Omental fat pad (tissue), 3 donors: ENCODE measurements at regions not wholly inside any gene's neighbourhood (a gene's known extent, or its start where the extent isn't known, plus 50 kb on each side); places are given as distances from the start of the nearest gene placed in this dataset.

Source experiments
- ATAC-seq: fragments of 150-250 bp; one replicate; pipeline ENCODE4 v1.9.1; 2016; ENCODE audit warnings: mild to moderate bottlenecking, moderate library complexity; ENCODE audit not compliant: low FRiP score
- DNase-seq: peaks from one replicate; pipeline ENCODE4 v3.0.0-alpha.2; 2019; ENCODE audit warnings: low spot score
- CTCF ChIP-seq, 3 donors: fragments of 450-650 bp; IDR thresholded peaks; one replicate each; pipeline ENCODE4 v1.5.1; 2016 to 2017; ENCODE audit warnings: antibody characterized with exemption in 3 of 3, mild to moderate bottlenecking in 3 of 3, moderate library complexity in 2 of 3

DNA sequence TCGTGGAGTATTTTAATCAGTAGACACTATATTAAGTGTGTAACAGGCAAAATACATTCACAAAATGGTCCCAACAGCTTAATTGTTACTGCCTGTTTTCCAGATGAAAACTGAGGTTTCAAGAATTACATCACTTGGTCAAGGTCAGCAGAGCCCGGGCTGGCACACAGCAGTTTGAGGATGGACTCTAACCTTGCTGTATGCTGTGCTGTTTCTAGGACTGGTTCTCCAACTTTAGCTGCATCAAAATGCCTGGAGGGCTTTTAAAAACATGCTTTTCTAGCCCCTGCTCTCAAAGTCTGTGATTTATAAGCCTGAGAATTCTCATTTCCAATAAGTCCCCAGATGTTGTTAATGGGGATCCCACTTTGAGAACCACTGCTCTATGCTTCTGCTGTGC, 247.1 kb upstream of the FZD8 start:
- TF ChIP-seq CTCF (IDR thresholded peaks at IDR 0.05) = no peak
- ATAC-seq (no peak), DNase-seq (no peak)

DNA sequence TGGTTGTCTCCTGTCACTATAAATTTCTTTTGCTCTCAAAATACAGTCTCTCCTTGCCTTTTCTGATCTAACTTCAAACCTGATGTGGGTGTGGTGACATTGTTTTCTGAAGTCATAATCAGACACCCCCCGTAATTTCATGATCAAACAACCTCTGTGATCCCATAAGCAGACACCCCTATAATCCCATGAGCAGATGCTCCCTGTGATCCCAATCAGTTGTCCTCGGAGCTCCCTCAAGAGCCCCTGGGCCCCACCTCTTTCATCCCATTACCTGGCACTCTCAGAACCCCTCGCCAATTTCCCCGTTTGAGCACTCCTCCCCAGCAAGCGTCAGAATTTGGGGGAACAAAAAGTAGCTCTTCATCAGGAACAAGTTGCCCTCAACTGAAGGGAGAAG, 246.3 kb upstream of the FZD8 start:
- ATAC-seq (no peak), DNase-seq (no peak)
- no peak for TF ChIP-seq CTCF (IDR thresholded peaks at IDR 0.05)

DNA sequence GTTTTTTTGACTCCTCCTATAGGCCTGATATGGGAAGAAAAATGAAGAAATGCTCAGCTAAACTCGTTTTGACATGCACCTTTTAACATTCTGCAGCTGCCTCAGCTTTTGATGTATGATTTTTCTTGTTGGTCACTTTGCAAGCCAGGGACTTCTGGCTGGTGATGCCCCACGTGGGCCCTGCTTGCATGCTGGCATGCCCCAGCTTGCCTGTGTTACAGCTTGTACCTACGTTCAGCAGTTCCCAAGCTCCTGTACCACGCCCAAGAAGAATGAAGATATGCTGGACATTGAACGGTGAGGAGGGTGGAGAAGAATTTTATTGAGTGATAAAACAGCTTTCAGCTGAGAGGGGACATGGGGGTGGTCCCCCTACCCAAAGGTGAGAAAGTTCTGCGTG, 245.6 kb upstream of the FZD8 start:
- DNase-seq = no peak
- TF ChIP-seq CTCF (IDR thresholded peaks at IDR 0.05) = no peak
- no peak for ATAC-seq

DNA sequence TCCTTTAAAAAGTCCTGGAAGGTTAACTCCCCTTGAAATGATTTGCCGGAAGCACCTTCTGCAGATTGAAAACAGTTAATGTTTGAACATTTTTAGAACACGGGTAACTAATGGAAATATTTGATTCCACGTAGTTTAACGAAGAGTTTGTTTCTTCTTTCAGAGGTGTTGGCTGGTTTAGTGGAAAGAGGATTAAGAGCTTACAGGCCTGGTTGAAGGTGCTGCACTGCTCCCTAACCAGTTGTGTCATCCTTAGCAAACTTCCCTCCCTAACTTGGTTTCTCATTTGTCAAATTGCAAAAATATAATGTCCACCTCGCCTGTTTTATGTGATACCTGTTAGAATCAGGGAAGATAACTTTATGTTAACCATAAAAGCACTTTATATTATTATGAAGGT, 243.0 kb upstream of the FZD8 start:
- DNase-seq (no peak), ATAC-seq (no peak)
- TF ChIP-seq CTCF (IDR thresholded peaks at IDR 0.05) = no peak

DNA sequence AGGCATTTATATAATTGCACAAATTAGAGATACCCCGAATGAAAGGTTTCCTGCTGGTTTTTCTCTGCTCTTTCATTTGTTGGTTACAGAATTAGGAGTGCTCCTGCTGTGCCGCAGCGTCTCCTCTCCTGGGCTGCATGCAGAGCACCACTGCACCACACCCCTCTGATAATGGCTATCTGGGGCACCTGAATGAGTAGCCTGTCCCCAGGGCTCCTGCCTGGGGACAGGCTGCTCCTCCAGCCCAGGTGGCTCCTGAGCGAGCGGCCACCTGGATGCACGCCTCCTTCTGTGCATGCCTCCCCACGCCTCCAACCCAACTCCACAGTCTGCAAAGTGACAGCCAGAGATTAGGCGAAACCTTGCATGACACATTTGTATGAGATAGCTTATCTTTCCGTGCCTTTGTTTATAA, 242.6 kb upstream of the FZD8 start:
- DNase-seq = no peak
- ATAC-seq = no peak
- no peak for TF ChIP-seq CTCF (IDR thresholded peaks at IDR 0.05)

DNA sequence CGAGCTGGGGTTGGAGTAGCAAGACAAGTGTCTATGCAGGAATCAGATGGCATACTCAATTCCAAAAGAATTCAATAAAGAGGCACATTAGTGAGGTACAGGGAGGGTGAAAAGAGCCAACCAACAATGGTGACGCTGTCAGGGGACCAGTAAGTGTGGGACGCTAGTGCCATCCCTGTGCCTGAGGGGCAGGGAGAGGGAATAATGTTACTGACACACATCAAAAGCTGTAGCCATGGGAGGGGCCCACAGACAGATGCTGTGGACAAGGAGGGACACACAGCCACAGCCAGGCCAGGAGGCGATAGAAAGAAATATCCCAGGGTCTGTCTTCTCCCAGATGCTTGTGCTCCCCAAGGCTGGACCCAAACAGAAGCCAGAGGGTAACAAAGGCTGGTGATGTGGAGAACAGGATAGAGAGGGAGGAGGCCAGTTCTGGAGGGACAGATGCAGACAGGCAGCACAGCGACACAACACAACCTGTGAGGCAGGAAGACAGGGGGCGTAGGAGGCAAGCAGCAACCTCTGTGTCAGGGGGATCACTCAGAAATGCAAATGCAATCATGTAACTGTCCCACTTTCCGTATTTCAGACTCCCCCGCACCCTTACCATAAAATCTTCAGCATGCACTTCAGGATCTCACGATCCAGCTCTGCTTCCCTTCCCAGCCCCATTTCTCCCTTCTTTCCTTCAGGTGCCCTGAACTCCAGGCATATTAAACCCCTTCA, 240.5 kb upstream of the FZD8 start:
- ATAC-seq (no peak), DNase-seq (no peak)
- no peak for TF ChIP-seq CTCF (IDR thresholded peaks at IDR 0.05)

DNA sequence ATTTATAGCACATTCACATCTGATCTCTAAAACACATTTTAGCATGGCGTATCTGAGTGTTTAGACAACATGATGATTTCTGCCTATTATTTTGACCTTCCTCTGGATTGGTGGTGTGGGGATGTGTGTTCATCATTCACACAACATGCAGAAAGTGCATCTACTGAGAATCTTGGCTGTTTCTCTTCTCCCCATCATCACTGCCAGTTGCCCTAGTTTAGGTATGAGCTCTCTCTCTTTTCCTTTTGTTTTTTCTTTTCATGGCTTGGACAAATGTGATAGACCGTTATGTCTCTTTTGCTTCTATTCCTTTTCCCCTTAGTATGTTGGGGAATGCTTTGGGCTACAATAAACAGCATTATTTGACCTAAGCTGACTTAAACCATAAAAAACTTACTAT, 239.2 kb upstream of the FZD8 start:
- DNase-seq = no peak
- ATAC-seq = no peak
- no peak for TF ChIP-seq CTCF (IDR thresholded peaks at IDR 0.05)
